Activated naive CD8-positive, alpha-beta T cell treated with anti-CD3 and anti-CD28 coated beads for 36 hours (primary cell): ENCODE measurements at regions not wholly inside any gene's neighbourhood (a gene's known extent, or its start where the extent isn't known, plus 50 kb on each side); places are given as distances from the start of the nearest gene placed in this dataset.
"Not testable (repeated sequence)": the region's sequence is repeated elsewhere in the genome, so short reads cannot be mapped to it uniquely, and the experiment has no call there.

Source experiments
- DNase-seq: peaks from one replicate; pipeline ENCODE4 v3.0.0; 2021
- H3K27ac Mint-ChIP-seq: one replicate; pipeline ENCODE4 v1.8.0; 2022; ENCODE audit warnings: mild to moderate bottlenecking, moderate library complexity, mixed read lengths
- H3K27me3 Mint-ChIP-seq: one replicate; pipeline ENCODE4 v1.8.0; 2022; ENCODE audit warnings: mild to moderate bottlenecking, mixed read lengths
- H3K36me3 Mint-ChIP-seq: one replicate; pipeline ENCODE4 v1.8.0; 2021; ENCODE audit warnings: mild to moderate bottlenecking, mixed read lengths
- H3K4me1 Mint-ChIP-seq: one replicate; pipeline ENCODE4 v1.8.0; 2021; ENCODE audit warnings: mixed read lengths
- H3K4me3 Mint-ChIP-seq: one replicate; pipeline ENCODE4 v1.8.0; 2022; ENCODE audit warnings: mild to moderate bottlenecking, moderate library complexity, mixed read lengths
- H3K9me3 Mint-ChIP-seq: one replicate; pipeline ENCODE4 v1.8.0; 2022; ENCODE audit warnings: mixed read lengths

DNA sequence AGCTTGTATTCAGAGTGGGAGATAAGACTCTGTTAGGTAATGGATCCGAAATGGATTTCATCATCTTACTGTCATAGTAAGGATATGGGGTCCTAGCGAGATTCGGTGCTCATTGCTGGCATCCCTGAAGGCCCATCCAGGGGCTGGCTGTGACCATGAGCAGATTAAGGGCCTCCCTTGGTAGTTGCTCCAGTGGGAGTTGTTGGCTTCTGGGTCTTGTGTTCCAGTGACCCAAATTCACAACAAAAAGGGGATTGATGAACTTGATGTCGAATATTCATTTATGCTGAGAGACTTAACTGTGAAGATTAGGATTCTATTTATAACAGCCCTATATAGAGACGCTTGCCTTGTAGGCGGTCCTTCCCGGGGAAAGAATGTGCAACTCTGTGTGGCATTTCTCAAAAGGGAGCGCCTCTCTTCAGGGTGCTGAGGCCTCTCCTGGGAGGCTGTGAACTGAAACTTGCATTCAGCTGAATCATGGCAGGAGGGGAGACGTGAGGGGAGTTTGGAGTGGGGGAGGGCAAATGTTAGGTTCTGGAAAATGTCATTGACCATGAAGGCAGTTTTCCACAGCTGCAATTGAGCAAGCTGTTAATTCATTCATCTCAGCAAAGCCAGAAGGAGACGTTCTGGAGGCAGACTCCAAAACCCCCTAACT is 233.1 kb upstream of the FZD8 start:
- no peak for DNase-seq
- H3K27ac Mint-ChIP-seq, result no peak overlapping the region
- H3K4me1 Mint-ChIP-seq, result no peaks in the 10 kb centered on the region
- H3K4me3 Mint-ChIP-seq, result no peak overlapping the region
- H3K9me3 Mint-ChIP-seq, result no peaks in the 10 kb centered on the region
- H3K36me3 Mint-ChIP-seq, result no peaks in the 10 kb centered on the region
- H3K27me3 Mint-ChIP-seq, result peaks cover 10% of the 10 kb centered on the region

GRCh38 chr10:35874311-35875015 is 232.4 kb upstream of the FZD8 start:
- H3K36me3 Mint-ChIP-seq, result no peaks in the 10 kb centered on the region
- no peaks in the 10 kb centered on the region for H3K9me3 Mint-ChIP-seq
- peaks cover 10% of the 10 kb centered on the region for H3K27me3 Mint-ChIP-seq
- no peak overlapping the region for H3K27ac Mint-ChIP-seq
- H3K4me1 Mint-ChIP-seq, result no peaks in the 10 kb centered on the region
- no peak for DNase-seq
- no peak overlapping the region for H3K4me3 Mint-ChIP-seq

DNA sequence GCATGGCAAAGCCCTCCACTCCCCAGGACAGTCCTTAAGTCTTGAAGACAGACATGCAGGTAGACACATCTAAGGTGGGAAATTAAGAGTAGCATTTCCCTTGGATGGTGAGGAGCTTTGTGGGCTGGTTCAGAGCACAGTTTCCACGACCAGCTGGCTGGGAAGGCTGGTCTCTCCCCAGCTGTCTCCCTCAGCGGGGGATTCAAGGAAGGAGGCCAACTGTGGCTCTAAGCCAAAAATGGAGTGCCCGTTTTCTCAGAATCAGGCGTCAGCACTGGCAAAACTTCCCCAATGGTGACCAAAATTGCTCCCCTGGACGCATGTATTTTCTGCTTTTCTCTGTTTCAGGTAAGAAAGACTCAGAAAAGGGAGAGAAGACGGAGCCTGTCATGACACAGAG is 230.6 kb upstream of the FZD8 start:
- DNase-seq, result no peak
- H3K27ac Mint-ChIP-seq, result no peak overlapping the region
- H3K4me3 Mint-ChIP-seq, result no peak overlapping the region
- H3K27me3 Mint-ChIP-seq, result peaks cover 10% of the 10 kb centered on the region
- H3K9me3 Mint-ChIP-seq, result no peaks in the 10 kb centered on the region
- H3K36me3 Mint-ChIP-seq, result no peaks in the 10 kb centered on the region
- H3K4me1 Mint-ChIP-seq, result no peaks in the 10 kb centered on the region

GRCh38 chr10:35870665-35871310 is 228.7 kb upstream of the FZD8 start:
- Mint-ChIP-seq H3K4me3 (no peak overlapping the region), H3K36me3 (no peaks in the 10 kb centered on the region), H3K9me3 (no peaks in the 10 kb centered on the region), H3K27me3 (peaks cover 6% of the 10 kb centered on the region), H3K4me1 (no peaks in the 10 kb centered on the region), H3K27ac (no peak overlapping the region)
- no peak for DNase-seq

GRCh38 chr10:35858676-35859283 is 216.7 kb upstream of the FZD8 start:
- not testable (repeated sequence) for H3K27me3 Mint-ChIP-seq, H3K4me3 Mint-ChIP-seq, H3K4me1 Mint-ChIP-seq

DNA sequence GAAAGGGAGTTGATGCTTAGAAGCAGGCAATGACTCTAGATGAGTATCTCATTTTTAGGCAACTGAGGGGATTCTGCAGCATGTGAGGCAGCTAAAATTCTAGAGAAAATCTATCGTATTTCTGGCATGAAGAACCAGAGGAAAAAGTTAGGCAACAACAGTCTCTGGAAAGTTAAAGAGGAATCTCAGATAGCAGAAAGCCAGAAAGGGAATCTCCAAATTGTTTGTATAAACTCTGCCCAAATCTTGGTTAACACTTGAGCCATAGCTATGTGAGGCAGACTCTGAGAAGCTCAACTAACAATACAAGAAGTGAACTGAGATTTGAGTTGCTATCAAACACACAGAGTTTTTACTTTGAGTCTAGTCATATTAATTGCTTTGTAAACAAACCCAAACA is 215.8 kb upstream of the FZD8 start:
- H3K9me3 Mint-ChIP-seq, result peaks cover 4% of the 10 kb centered on the region
- H3K27me3 Mint-ChIP-seq, result no peaks in the 10 kb centered on the region
- H3K4me1 Mint-ChIP-seq, result no peaks in the 10 kb centered on the region
- no peak overlapping the region for H3K4me3 Mint-ChIP-seq
- no peak overlapping the region for H3K27ac Mint-ChIP-seq
- H3K36me3 Mint-ChIP-seq, result no peaks in the 10 kb centered on the region
- no peak for DNase-seq

More at GRCh38 chr10:35858676-35859283, 216.7 kb upstream of the FZD8 start:
- H3K27ac Mint-ChIP-seq, DNase-seq, H3K36me3 Mint-ChIP-seq, H3K9me3 Mint-ChIP-seq: not testable (repeated sequence)

- DNase-seq, result no peak
- Mint-ChIP-seq H3K36me3 (no peaks in the 10 kb centered on the region), H3K27ac (no peak overlapping the region), H3K27me3 (no peaks in the 10 kb centered on the region), H3K4me3 (no peak overlapping the region), H3K4me1 (no peaks in the 10 kb centered on the region), H3K9me3 (peaks cover 1% of the 10 kb centered on the region)
Measured at GRCh38 chr10:35855155-35855947, 213.3 kb upstream of the FZD8 start.

DNA sequence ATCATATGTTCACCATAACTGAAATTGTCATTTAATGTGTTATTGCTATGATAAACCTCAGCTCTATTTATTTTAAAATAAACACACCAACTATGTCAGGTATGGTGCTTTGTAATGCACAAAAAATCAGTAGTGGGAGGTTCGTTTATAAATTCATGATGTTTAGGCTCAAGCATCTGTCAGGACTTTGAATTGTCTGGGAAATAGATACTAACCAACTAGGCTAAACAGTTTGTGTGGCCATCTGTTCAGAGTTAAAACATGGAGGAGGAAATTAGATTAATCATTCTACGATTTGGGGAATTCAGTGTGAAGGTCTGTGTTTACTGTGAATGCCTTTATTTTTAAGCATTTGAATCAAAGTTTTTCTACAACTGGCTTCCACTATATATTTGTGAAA is 212.6 kb upstream of the FZD8 start:
- peaks cover 1% of the 10 kb centered on the region for H3K9me3 Mint-ChIP-seq
- H3K36me3 Mint-ChIP-seq, result no peaks in the 10 kb centered on the region
- DNase-seq, result no peak
- H3K4me3 Mint-ChIP-seq, result no peak overlapping the region
- no peak overlapping the region for H3K27ac Mint-ChIP-seq
- peaks cover 5% of the 10 kb centered on the region for H3K27me3 Mint-ChIP-seq
- no peaks in the 10 kb centered on the region for H3K4me1 Mint-ChIP-seq

DNA sequence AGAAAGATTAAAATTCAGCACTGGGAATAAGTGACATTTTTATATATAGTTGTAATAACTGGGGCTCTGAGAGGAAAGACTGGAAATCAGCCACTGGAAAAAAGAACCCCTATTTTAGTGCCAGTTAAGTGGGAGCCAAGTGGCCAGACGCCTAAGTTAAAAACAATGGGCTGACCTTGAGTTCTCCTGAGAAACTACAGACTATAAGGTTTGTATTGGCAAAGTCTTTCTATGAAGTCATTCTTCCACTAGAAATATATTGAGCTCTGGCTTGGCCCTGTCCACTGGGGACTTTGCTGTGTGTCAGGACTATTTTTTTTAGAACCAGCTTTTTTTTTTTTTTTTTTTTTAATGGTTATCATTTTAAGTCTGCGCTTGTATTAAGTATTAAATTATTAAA is 210.6 kb upstream of the FZD8 start:
- H3K27ac Mint-ChIP-seq, result no peak overlapping the region
- no peak overlapping the region for H3K4me3 Mint-ChIP-seq
- H3K9me3 Mint-ChIP-seq, result no peaks in the 10 kb centered on the region
- peaks cover 5% of the 10 kb centered on the region for H3K27me3 Mint-ChIP-seq
- no peak for DNase-seq
- H3K4me1 Mint-ChIP-seq, result no peaks in the 10 kb centered on the region
- H3K36me3 Mint-ChIP-seq, result no peaks in the 10 kb centered on the region

DNA sequence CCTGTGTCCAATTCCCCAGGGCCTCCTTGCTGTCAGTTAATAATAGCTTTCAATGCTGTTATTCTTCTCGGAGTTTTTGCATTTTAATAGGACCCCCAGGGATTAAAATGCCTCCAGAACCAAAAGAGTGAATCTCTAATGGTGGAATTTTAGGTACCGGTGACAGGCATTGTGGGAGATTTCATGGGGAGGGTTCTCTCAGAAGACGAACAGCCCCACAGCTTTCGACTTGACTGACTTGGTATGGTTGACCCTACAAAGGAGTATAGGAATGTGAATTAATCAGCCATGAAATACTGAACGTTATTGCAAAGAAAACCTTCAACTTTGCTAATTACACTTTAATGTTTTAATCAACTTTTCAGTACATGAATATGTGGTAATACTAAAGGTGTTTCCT is 206.3 kb upstream of the FZD8 start:
- H3K27me3 Mint-ChIP-seq, result peaks cover 5% of the 10 kb centered on the region
- H3K4me1 Mint-ChIP-seq, result no peaks in the 10 kb centered on the region
- no peak overlapping the region for H3K27ac Mint-ChIP-seq
- H3K9me3 Mint-ChIP-seq, result no peaks in the 10 kb centered on the region
- no peaks in the 10 kb centered on the region for H3K36me3 Mint-ChIP-seq
- H3K4me3 Mint-ChIP-seq, result no peak overlapping the region
- DNase-seq, result no peak

- no peaks in the 10 kb centered on the region for H3K27me3 Mint-ChIP-seq
- H3K36me3 Mint-ChIP-seq, result no peaks in the 10 kb centered on the region
- H3K9me3 Mint-ChIP-seq, result peaks cover 7% of the 10 kb centered on the region
- H3K27ac Mint-ChIP-seq, result no peak overlapping the region
- no peaks in the 10 kb centered on the region for H3K4me1 Mint-ChIP-seq
- H3K4me3 Mint-ChIP-seq, result no peak overlapping the region
- DNase-seq, result no peak
Measured at GRCh38 chr10:35844686-35845085, 202.6 kb upstream of the FZD8 start.

GRCh38 chr10:35843524-35844181 is 201.6 kb upstream of the FZD8 start:
- H3K9me3 Mint-ChIP-seq, result peaks cover 7% of the 10 kb centered on the region
- H3K27ac Mint-ChIP-seq, result no peak overlapping the region
- H3K36me3 Mint-ChIP-seq, result no peaks in the 10 kb centered on the region
- no peaks in the 10 kb centered on the region for H3K4me1 Mint-ChIP-seq
- H3K4me3 Mint-ChIP-seq, result no peak overlapping the region
- no peaks in the 10 kb centered on the region for H3K27me3 Mint-ChIP-seq
- DNase-seq, result no peak

GRCh38 chr10:35838054-35838453 is 196.0 kb upstream of the FZD8 start:
- no peak overlapping the region for H3K4me3 Mint-ChIP-seq
- no peak overlapping the region for H3K27ac Mint-ChIP-seq
- peaks cover 3% of the 10 kb centered on the region for H3K27me3 Mint-ChIP-seq
- DNase-seq, result no peak
- no peaks in the 10 kb centered on the region for H3K36me3 Mint-ChIP-seq
- H3K4me1 Mint-ChIP-seq, result no peaks in the 10 kb centered on the region
- peaks cover 7% of the 10 kb centered on the region for H3K9me3 Mint-ChIP-seq

GRCh38 chr10:35835545-35835944 is 193.4 kb upstream of the FZD8 start:
- H3K36me3 Mint-ChIP-seq, result no peaks in the 10 kb centered on the region
- peaks cover 3% of the 10 kb centered on the region for H3K27me3 Mint-ChIP-seq
- H3K27ac Mint-ChIP-seq, result no peak overlapping the region

More at GRCh38 chr10:35835545-35835944, 193.4 kb upstream of the FZD8 start:
- DNase-seq, result no peak
- H3K9me3 Mint-ChIP-seq, result peaks cover 2% of the 10 kb centered on the region
- H3K4me1 Mint-ChIP-seq, result no peaks in the 10 kb centered on the region
- no peak overlapping the region for H3K4me3 Mint-ChIP-seq
